ENCODE measurements at regions not wholly inside any gene's neighbourhood (a gene's known extent, or its start where the extent isn't known, plus 50 kb on each side); places are given as distances from the start of the nearest gene placed in this dataset.

DNA sequence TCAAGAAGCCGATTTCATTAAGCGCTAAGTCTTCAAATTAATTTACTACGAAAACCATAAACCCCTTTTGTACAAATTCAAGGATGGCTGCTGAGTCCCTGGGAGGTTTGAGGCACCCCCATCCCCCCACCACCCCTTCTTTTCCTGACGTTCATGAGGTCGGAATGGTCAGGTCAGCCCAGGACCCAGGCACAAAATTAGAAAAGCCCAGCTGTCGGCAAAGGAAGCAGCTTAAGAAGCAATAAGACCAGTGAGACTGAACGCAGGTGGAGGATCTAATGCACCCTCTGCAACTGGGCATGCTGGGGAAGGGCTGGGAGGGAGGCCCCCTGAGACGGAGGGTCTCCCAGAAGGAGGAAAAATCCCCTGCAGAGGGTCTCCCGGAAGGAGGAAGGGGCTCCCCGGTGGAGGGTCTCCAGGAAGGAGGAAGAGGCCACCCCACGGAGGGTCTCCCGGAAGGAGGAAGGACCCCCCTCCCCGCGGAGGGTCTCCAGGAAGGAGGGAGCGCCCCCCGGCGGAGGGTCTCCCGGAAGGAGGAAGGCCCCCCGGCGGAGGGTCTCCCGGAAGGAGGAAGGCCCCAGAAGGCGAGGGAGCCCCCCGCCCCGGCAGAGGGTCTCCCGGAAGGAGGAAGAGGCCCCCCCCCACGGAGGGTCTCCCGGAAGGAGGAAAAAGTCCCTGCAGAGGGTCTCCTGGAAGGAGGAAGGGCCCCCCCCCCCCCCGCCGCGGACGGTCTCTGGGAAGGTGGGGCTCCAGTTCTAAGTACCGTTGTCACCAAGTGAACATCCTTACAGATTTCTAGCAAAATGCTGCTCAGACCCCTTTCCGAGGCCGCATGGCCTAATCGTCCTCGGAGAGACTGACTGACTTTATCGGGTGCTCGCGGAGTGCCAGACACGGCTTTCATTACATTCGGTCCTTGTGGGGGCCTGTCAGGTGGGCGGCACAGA, 74.4 kb upstream of the FCN1 start:
- no peak for DNase-seq (ENCODE audit: low read depth)
- H3K4me3 ChIP-seq (ENCODE audit: control insufficient read depth, low read depth, low read length) = no peak overlapping the region
- TF ChIP-seq, protein P1, sequence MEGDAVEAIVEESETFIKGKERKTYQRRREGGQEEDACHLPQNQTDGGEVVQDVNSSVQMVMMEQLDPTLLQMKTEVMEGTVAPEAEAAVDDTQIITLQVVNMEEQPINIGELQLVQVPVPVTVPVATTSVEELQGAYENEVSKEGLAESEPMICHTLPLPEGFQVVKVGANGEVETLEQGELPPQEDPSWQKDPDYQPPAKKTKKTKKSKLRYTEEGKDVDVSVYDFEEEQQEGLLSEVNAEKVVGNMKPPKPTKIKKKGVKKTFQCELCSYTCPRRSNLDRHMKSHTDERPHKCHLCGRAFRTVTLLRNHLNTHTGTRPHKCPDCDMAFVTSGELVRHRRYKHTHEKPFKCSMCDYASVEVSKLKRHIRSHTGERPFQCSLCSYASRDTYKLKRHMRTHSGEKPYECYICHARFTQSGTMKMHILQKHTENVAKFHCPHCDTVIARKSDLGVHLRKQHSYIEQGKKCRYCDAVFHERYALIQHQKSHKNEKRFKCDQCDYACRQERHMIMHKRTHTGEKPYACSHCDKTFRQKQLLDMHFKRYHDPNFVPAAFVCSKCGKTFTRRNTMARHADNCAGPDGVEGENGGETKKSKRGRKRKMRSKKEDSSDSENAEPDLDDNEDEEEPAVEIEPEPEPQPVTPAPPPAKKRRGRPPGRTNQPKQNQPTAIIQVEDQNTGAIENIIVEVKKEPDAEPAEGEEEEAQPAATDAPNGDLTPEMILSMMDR (conservative IDR thresholded peaks at IDR 0.05; ENCODE audit: control insufficient read depth, insufficient read depth, low read depth, low read length) = no peak

DNA sequence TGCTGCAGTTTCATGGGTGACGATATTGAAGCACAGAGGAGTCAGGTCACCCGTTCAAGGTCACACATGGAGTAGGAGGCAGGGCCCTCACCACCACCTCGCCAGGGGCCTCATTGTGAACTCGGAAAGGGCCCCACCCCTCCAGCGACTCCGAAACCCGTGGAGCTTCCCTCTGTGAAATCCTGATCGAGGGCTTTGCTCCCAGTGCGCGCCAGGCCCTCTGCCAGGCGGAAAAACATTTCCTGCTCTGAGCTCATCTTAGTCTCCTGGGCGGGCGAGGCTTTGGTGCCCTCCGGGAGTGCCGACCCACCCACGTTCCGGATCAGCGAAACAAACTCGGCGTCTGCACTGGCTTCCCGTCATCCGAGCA, 75.0 kb upstream of the FCN1 start:
- TF ChIP-seq, protein P1 (conservative IDR thresholded peaks at IDR 0.05; ENCODE audit: control insufficient read depth, insufficient read depth, low read depth, low read length) = no peak
- no peak overlapping the region for H3K4me3 ChIP-seq (ENCODE audit: control insufficient read depth, low read depth, low read length)
- peak; percentile 5 for DNase-seq (ENCODE audit: low read depth)

DNA sequence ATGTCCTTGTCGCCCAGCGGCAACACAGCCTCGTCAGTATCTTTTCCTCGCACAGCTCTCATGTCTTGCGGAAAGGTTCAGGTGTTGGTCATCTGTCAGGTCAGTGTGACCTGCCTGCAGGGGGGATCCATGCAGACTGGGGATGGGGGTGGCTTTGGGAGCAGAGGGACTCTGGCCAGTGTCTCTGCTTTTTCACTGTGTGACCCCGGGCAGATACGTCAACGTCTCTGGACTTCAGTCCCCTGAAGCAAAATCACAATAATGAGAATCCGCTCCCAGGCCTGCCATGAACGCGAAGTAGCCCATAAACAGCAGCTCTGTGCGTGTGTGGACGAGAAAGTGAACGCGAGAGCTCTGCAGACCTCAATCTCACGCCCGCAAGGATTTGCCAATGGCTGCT, 75.7 kb upstream of the FCN1 start:
- no peak overlapping the region for H3K4me3 ChIP-seq (ENCODE audit: control insufficient read depth, low read depth, low read length)
- DNase-seq (ENCODE audit: low read depth) = no peak
- TF ChIP-seq, protein P1 (conservative IDR thresholded peaks at IDR 0.05; ENCODE audit: control insufficient read depth, insufficient read depth, low read depth, low read length) = no peak

DNA sequence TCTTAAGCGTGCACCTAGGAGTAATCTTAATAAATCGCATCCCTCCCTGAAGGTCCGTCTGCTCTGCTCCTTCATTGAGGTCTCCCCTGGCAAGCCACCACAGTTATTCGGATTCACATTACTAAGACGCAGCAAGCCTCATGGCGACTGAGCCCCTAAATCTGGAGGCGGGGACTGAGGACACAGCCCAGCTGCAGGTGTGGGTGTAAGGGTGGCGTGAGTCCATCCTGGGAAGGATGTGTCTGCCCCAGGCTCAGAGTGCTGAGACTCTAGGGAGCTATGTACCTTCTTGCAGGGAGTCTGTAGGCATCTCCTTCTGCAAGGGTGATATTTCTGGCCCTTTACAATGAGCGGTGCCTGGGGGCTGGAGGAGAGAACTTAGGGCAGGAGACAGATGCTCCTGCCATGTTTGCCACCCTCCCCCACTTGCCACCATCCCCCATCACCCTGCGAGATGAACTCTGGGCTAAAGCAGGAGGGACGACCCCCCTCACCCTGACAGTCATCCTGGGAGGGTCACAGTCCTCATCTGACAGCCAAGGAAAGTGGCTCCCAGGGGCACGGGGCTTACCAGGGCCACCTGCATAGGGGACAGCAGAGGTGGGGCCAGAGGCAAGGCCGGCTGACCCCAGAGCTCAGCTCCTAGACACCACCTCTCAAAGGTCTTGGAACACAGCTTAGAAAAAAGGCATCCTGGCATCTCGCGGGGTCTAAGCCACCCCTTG, 76.4 kb upstream of the FCN1 start:
- TF ChIP-seq, protein P1 (conservative IDR thresholded peaks at IDR 0.05; ENCODE audit: control insufficient read depth, insufficient read depth, low read depth, low read length) = no peak
- H3K4me3 ChIP-seq (ENCODE audit: control insufficient read depth, low read depth, low read length) = no peak overlapping the region
- DNase-seq (ENCODE audit: low read depth) = no peak

DNA sequence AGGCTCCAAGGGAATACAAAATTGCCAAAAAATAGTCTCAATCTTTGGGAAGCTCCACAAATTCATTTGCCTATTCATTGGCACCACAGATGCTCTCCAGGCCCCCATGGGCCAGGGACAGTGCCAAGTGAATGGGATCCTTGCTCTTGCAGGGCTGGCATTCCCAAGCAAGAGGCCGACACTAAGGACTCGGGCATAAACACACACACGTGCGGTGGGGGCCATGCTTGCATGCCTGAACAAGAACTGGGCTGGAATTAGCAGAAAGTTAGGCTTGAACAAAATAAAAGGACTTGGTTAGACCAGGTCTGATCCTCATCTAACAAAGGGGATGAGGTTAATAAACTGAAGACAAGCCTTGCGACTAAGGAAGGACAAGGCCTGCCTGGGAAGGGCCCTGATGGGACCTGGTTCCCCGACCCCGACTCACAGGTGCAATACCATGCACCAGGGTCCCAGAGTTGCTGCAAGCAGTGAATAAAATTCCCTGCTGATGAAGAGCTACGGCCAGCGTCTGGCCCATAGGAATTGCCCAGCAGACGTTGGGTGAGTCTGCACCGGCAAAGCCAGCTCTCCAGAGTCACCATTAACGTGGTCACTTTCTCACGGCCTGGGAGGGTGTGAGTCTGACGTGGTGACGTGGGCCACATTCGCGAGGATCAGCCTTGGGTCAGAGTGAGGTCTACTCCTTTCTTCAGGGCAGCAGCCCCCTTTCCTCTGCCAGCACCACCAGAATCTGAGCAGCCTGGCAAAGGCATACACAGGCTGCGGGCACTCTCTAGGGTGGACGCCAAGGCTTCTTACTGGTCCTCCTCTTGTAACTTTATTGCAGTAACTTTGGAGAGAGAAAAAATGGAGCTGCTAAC, 77.4 kb upstream of the FCN1 start:
- no peak for DNase-seq (ENCODE audit: low read depth)
- H3K4me3 ChIP-seq (ENCODE audit: control insufficient read depth, low read depth, low read length) = no peak overlapping the region
- TF ChIP-seq, protein P1 (conservative IDR thresholded peaks at IDR 0.05; ENCODE audit: control insufficient read depth, insufficient read depth, low read depth, low read length) = no peak

DNA sequence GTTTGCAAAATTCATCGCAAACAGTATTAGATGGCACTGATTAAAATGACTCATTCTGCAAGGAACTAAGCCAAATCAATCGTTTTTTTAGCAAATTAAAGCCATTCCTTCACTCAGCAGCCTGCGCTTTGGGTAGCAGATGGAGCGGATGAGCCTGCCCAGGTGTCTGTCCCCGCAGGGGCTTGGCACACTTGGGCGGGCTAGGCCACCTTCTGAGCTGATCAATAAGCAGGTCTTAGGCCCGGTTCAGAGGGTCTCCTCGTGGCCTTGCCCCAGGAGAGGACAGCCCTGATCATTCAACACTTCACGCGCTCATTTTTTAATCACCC, 78.0 kb upstream of the FCN1 start:
- TF ChIP-seq, protein P1 (conservative IDR thresholded peaks at IDR 0.05; ENCODE audit: control insufficient read depth, insufficient read depth, low read depth, low read length) = no peak
- DNase-seq (ENCODE audit: low read depth) = peak; percentile 8

More for the DNA sequence above, 78.0 kb upstream of the FCN1 start:
- H3K4me3 ChIP-seq (ENCODE audit: control insufficient read depth, low read depth, low read length) = no peak overlapping the region

All from fibroblast of mammary gland (primary cell).